NCI-H1092 (cell line): ENCODE measurements at regions not wholly inside any gene's neighbourhood (a gene's known extent, or its start where the extent isn't known, plus 50 kb on each side); places are given as distances from the start of the nearest gene placed in this dataset.
"Not testable (repeated sequence)": the region's sequence is repeated elsewhere in the genome, so short reads cannot be mapped to it uniquely, and the experiment has no call there.

ENCODE experiments used
- DNase-seq: peaks from one replicate; lab custom pipeline; 2025; lab: John Stamatoyannopoulos, UW

- not testable (repeated sequence) for DNase-seq
Measured at GRCh38 chr15:77861997-77862635, 215.4 kb downstream of the TBC1D2B start.

GRCh38 chr15:77860071-77860691 is 217.3 kb downstream of the TBC1D2B start:
- no peak for DNase-seq

DNA sequence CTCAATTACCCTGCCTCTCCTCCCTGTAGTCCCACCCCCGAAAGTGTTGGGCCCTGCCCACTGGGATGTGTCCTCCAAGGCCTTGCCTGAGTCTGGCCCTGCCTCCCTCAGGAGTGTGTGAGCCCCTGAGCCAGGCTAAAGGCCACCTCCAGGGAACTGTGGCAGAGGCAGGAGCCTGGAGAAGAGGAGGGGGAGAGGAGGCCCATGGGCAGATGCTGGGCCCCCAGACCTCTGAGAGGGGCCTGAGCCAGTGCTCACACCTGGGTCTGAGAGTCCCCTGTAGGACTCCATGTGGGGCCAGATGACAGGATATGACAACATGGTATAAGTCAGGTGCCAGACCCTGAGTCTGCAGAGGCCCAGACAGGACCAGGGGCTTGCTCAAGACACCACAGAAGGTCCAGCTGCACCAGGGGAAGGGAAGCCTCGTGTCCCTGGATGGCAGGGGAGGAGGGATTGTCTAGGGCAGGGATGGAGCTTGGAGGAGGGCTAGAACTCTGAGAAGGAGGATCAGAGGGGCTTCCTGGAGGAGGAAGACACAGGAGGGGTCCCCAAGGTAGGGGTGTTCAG is 217.9 kb downstream of the TBC1D2B start:
- DNase-seq, result no peak

- DNase-seq, result no peak
Measured at GRCh38 chr15:77858792-77859490, 218.6 kb downstream of the TBC1D2B start.

DNA sequence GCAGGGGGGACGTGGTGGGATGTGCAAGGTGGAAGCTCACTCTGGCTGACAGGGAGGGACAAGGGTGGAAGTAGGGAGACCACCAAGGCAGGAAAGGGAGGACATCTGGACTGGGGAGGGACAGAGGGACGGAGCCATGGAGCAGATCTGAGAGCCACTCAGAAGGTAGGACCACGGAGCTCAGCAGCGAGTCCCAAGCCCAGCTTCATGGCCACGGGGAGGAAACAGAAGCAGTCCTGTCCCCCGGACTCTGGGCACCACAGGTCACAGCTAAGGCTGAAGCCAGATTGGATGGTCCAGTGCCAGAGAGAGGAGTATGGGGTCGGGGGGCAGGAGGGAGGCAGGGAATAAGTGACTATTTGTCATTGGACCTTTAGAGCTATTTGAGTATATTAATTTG is 220.1 kb downstream of the TBC1D2B start:
- no peak for DNase-seq

- DNase-seq, result no peak
Measured at GRCh38 chr15:77856705-77857346, 220.7 kb downstream of the TBC1D2B start.

DNA sequence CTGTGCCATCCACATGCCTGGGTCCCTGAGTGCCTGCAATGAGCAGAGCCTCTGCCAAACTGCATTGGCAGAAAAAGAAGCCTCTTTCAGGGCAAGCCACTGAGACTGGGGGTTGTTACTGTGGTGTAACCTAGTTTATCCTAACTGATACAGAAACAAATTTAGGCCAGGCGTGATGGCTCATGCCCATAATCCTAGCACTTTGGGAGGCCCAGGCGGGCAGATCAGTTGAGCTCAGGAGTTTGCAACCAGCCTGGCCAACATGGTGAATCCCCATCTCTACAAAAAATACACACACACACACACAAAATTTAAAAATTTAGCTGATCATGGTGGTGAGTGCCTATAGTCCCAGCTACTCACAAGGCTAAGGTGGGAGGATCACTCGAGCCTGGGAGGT is 221.6 kb downstream of the TBC1D2B start:
- no peak for DNase-seq

DNA sequence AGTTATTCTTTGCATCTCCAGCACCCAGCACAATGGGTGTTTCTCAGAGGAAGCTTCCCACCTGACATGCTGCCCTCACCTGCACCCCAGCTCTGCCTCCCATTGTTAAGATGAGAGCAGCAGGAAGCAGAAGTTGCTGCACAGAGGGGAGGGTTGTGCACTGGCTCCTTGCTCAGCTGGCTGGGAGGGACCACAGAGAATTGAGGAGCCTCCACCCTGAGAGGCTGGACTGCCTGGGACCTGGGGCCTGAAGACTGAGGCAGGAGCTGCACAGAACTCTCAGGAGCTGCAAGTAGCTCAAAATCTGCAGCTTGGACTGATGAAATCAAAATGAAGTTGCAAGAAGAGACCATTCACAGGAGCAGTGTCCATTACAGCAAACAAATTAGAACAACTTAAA is 222.3 kb upstream of the LINGO1 start:
- no peak for DNase-seq

DNA sequence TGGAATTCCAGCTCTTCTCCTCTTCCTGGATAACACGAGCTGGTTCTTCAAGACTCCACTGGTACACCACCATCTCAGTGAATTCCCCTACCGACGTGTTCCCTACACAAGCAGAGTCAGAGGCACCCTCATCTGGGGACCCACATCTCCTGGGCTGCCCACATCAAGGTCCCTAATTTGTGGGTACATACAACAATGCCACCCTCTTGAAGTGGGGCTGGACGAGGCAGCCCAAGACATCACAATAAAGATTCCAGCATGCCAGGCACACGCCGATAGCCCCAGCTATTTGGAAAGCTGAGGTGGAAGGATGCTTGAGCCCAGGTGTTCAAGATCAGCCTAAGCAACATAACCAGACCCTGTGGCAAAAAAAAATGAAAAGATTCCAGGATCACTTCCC is 221.2 kb upstream of the LINGO1 start:
- DNase-seq, result no peak

- DNase-seq, result no peak
Measured at GRCh38 chr15:77853008-77853328, 220.3 kb upstream of the LINGO1 start.

- no peak for DNase-seq
Measured at GRCh38 chr15:77852241-77853007, 219.7 kb upstream of the LINGO1 start.

DNA sequence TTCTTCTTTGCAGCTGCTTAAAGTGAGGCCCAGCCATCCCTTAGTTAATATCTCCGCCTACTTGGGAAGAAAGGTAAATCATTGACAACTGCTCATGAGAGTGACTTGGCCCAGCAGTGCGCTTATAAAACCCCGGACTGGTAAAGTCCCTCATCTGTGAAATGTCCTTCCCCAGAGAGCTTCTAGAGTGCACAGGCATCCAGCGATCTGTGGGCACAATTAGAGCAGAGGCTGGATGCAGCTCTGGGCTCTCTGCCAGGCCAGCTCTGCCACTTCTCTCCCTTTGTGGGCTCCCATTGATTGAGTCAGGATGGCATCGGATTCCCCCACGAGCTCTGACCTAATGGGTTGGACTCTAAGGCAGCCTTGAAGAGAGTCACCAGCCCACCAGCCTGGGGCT is 219.0 kb upstream of the LINGO1 start:
- DNase-seq, result peak; percentile 31

DNA sequence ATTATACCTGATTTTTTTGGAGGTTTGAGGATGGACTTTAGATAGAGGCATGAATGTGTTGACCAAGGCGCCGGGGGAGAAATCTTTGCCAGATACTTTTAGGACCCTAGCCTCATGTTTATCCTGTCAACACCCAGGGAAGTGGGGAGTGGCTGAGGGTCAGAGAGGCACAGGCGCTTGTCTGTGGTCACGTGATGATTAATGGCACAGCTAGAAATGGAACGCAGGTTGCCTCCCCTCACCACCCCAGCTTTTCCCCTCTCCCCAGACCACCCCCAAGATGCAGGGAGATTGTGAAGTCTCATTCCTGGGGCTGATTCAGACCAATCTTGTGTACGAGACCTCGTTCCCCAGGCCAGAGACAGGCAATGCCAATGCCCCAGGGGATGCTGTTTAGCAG is 218.4 kb upstream of the LINGO1 start:
- DNase-seq, result no peak

- DNase-seq, result no peak
Measured at GRCh38 chr15:77846986-77847385, 214.3 kb upstream of the LINGO1 start.

- no peak for DNase-seq
Measured at GRCh38 chr15:77846360-77846759, 213.6 kb upstream of the LINGO1 start.

DNA sequence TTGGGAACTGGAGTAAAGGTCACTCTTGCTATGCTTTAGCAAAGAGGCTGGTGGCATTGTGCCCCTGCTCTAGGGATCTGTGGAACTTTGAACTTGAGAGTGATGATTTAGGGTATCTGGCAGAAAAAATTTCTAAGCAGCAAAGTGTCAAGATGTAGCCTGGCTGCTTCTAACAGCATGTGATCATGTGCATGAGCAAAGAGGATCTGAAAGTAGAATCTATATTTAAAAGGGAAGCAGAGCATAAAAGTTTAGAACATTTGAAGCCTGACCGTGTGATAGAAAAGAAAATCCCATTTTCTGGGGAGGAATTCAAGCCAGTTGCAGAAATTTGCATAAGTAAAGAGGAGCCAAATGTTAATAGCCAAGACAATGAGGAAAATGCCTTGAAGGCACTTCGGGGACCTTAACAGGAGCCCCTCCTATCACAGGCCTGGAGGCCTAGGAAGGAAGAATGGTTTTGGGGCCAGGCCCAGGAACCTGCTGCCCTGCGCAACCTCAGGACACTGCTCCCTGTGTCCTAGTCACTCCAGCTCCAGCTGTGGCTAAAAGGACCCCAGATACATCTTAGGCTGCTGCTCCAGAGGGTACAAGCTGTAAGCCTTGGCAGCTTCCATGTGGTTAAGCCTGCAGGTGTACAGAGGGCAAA is 212.2 kb upstream of the LINGO1 start:
- DNase-seq, result no peak

DNA sequence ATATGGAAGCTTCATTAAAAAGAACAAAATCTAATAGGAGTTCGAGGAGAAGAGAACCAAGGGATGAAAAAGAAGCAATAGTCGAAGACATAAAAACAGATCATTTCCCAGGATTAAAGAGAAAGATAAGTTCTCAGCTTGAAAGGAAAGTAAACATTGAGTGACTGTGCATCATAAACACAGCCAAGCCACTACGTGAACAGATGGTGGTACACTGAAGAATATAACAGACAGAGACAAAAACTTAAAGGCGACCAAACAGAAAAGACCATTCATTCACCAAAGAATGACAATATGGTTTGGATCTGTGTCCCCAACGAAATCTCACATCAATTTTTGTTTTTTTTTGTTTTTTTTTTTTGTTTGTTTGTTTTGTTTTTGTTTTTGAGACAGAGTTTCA is 210.8 kb upstream of the LINGO1 start:
- DNase-seq, result no peak

GRCh38 chr15:77840991-77841775 is 208.5 kb upstream of the LINGO1 start:
- no peak for DNase-seq

DNA sequence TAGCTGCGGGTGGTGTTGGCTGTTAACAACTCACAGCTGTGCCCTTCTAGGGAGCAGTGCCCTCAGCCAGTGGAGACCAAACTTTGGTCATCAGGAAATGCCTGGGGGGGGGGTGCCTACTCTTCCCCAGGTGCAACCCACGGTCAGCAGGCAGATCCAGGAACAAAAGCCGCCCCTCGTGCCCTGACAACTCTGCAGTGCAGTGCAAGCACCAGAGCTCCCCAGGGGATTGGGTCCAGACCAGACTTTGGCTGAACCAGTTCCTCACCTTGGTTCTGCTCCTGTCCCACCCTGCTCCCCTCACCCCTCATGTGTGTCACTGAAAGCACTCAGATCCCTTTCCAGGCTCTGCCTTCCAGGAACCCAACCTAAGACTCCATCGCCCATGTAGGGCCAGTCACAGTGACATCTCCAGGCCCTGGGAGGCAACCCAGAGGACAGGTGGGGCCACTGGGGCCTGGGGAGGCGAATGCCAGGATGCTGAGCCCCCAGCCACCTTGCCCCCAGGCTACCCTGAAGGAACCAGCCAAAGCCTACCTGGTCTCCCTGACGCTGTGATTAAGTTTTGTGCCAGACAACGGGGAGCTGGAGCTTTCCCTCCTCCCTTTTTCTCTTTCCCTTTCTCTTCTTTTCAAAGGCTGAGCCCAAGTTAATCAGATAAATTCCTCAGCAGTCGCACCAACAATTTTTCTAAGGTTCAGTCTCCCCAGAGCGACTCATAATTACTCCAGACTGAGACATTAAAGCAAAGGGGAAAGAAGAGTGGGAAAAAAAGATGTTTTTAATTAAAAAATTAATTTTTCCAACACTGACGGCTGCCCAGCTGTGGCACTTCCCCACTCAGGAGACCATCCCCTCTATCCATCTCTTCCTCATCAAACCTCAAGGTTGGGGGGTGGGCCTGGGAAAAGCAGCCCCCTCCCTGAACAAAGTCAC is 207.5 kb upstream of the LINGO1 start:
- no peak for DNase-seq

- DNase-seq, result no peak
Measured at GRCh38 chr15:77839456-77839855, 206.7 kb upstream of the LINGO1 start.
